Ramos (cell line): ENCODE measurements at regions not wholly inside any gene's neighbourhood (a gene's known extent, or its start where the extent isn't known, plus 50 kb on each side); places are given as distances from the start of the nearest gene placed in this dataset.

Source experiments
- in situ Hi-C: fragments of 300-500 bp; cut with MboI; formaldehyde crosslinking; loops from one replicate; pipeline ENCODE4 v1.14.3; 2022; ENCODE audit warnings: low sequenced_read_pairs; ENCODE audit not compliant: unreplicated experiment

DNA sequence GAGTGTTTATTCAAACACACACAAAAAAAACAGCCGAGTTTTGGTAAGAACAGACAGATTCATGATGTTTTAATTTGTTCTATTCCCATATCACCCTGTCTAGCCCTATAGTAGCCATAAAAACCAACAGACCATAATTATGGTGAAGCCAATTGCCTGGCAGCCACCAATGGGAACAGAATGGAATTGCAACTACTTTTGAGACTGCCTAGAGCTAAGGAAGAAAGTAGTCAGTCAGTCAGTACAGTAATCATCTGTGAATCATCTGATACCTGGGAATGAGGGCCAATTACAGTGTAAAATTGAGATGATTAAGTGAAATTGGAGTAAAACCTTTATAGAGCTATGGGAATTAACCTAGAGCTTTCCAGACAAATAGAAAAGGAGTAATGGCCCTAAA lies 952.7 kb upstream of the KCND2 start:
- in situ Hi-C loops = no loop called here

DNA sequence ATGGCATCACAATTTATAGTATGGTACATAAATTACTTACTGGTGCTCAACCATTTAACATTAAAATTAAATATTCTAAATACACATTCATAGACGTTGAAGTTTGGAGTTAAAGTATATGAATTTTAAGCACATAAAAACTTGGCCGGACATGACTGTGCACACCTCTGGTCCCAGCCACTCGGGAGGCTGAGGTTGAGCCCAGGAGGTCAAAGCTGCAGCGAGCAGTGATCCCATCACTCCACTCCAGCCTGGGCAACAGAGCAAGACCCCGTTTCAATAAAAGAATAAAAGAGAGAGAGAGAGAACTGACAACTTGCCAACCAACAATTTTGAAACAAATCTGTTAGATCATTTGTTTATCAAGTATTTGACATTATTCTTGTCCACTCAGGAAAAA lies 943.3 kb upstream of the KCND2 start:
- in situ Hi-C loops = no loop called here

DNA sequence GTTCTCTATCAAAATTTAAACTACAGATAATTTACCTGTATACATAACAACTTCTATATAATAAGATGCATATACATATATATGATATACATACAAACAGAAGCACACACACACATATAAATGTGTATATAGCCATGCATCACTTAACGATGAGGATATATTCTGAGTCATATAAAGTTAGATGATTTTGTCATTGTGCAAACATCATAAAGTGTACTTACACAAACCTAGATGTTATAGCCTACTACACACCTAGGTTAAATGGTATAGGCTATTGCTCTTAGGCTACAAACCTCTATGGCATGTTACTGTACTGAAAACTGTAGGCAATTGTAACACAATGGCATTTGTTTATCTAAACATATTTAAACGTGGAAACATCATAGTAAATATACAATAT lies 937.6 kb upstream of the KCND2 start:
- in situ Hi-C loops = no loop called here

DNA sequence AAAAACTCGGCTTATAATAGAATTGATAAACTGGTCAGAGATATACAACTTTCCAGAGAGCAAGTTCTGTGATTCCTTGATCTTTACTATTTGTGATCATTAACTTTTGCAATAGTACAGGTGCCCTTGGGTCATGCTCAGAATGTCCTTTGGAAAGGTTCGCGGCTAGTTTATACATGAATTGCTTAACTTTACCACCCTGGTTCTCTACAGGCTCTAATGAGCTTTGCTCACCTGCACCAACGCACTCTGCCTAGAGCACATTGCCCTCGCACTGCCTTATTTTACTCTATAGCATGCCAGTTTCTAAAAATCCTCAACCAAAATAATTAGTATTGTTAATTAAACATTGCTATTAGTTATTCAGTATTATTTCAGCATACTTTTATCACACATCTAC lies 931.2 kb upstream of the KCND2 start:
- in situ Hi-C loops = no loop called here

DNA sequence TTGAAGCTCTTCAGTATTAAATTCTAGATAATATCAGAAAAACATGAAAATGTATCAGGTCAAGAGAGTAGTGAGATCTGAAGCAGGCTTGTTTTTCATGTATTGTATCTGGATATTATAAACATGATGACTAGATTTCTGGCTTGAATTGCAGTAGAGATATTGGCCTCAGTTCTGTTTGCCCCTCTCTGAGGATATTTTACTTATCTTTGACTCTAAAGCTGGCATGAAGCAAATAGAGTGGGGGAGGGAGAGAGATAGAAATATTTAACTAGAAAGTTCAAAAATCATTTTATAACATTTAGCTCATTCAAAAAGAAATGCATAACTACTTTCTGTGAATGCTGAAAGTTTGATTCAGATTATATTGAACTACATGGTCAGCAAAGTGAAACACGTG lies 929.7 kb upstream of the KCND2 start:
- in situ Hi-C loops = no loop called here

DNA sequence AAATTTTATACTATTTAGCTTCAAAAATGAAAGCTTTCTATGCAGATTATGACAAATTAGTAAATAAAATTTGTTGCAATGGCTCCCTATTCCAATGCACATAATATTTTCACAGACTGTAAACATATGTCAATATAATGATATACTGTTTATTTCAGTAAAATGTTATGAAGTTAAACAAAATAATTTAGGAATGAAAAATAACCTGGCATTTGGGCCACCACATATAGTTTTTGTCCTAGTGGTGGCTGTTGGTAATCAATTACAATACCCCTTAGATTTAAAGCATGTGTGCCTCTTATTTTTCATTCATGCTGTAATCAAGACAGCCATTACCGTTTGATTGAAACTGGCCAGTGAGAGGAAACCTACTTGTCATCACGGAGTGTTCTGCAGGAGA lies 928.5 kb upstream of the KCND2 start:
- in situ Hi-C loops = no loop called here

DNA sequence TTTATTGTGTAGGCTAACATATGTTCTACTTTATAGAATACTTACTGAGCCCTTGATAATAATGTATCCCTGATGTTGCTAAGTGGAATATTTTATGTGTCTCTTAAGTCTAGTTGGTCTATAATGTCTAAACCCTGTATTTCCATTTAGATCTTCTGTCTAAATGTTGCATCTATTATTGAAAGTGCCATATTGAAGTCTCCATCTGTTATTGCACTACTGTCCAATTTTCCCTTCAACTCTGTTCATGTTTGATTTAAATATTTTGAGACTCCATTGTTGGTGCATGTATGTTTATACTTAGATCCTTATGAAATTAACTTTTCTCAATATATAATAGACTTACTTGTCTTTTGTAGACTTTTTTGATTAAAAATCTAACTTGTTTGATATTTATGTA lies 924.5 kb upstream of the KCND2 start:
- in situ Hi-C loops = no loop called here

DNA sequence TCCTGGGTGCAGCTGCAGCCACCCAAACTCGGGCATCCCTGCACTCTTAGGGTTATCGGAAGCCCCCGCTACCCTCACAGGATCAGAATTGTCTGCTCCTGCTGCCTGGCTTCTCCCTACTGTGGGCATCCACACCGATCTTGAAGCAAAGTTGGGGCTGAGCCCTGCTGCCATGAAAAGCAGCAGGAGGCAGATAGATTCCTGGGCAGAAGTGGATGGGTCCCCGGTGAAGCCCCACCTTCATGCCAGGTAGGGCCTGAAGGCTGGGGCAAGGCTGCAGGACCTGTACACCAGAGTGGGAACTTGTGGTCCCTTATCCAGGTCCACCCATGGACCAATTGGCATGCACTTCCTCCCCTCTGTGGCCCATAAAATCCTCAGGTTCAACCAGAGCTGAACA lies 922.6 kb upstream of the KCND2 start:
- in situ Hi-C loops = no loop called here

DNA sequence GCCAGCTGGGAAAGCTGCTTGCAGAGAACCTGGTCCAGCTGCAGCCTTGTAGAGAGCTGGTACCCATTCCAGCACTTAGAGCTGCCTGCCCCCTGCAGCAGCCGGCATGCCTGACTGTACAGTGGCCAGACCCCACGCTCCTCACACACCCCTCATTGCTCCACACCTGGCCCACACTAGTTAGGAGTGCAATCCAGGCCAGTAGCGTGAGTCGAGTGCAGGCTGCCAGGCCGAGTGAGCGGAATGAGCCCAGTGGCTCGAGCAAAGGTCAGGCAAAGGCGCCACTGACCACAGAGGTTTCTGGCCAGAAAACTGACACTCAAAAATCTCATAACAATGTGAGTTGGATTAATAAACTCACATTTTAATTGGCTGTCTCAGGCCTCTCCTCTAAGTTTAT lies 921.7 kb upstream of the KCND2 start:
- in situ Hi-C loops = no loop called here

DNA sequence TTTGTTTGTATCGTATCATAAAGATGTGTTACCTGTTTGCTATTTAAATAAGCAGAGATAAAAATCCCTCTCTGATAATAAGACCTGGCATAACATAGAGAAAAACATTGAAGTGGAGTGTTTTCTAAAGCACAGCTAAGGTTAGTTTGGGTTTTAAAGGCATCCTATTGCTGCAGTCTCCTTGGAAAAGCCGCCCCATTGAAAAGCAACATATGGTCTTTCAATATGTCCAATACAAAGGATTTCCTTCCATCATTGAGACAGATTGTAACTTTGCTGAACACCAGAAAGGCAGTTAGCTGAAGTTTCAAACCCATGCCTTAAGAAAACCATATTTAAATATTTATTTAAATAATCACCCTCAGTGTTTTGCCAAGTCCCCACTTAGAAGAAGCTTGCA lies 898.5 kb upstream of the KCND2 start:
- in situ Hi-C loops = no loop called here

DNA sequence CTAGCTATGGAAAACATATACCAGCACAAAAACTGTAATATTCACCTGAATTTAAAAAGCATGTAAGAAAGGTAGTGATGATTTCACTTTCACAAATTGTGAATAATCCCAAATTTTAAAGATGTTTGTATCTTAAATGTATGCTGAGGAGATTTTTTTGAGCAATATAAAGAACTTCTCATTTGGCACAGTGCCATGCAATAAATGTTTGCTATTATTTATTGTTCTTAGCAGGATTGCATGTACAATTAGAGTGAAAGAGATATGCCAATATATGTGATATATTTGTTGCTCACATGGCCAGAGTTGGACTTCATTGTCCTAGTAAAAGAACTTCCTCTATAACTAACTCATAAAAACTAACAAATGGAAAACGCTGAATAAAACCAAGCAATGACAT lies 895.1 kb upstream of the KCND2 start:
- in situ Hi-C loops = no loop called here

DNA sequence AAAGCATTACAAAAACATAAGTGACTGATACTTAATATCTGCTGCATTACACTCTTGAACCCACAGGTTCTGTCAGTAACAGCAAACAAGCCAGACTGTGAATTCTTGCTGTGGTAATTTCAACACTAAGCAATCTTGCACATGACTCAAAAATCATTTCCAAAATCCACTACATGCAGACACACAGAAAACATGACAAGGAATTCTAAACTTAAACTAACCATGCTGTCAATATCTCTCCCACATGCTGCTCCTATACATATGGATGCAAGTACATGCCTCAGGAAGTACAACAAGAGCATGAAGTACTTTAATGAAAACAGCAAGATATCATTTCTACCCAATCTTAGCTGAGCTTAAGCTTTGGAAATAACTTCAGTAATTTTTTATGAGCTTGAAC lies 890.2 kb upstream of the KCND2 start:
- in situ Hi-C loops = no loop called here

DNA sequence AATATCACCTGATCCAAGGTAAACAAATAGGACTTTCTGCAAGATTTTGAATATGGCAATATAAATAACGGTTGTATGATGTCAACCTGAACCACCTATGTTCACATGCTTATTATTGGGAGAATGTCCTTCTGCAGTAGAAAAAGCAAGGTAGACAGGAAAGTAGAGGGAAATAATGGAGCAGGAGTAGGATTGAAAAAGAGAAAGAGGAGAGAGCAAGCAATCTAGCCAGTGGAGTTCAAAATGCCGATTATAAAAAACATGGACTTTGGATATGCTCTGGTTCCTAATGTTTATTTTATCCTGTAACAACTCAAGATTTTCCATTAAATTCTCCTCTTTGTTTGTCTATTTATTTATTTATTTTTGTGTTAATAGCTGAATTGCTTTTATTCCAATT lies 878.0 kb upstream of the KCND2 start:
- in situ Hi-C loops = no loop called here

DNA sequence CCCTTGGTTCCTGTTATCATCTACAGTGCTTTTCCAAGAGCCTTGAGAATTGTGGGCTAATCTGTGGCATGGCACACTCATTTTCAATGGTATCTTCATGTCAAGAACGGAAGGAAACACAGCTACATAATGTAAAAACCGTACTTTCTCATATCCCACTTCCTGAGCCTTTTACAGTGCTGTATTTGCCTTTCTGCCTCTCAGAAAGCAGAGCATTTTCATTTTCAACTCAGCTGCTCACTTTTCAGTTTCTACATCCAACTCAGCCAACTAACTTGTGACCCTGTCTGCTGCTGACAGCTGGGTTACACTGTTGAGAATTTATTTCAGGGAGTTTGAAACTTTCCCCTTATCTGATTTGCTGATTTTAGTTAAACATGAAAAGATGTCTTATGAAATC lies 875.8 kb upstream of the KCND2 start:
- in situ Hi-C loops = no loop called here

DNA sequence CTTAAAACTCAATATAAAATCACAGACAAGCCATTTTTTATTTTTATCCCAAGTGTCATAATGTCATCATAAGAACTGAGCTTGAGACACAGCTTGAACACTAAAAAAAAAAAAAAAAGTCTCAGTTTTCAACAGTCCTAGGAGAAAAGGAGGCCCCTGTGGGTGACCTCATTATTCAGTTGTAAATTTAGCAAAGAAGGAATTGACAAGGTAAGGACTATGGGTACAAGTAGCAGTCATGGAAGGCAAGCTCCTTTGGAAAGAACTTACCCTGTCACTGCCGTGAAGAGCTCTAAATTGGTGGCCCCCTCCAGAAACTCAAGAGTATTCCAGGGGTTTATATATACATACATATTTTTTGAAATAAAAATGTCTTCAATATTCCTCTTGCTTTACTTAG lies 864.4 kb upstream of the KCND2 start:
- in situ Hi-C loops = no loop called here

DNA sequence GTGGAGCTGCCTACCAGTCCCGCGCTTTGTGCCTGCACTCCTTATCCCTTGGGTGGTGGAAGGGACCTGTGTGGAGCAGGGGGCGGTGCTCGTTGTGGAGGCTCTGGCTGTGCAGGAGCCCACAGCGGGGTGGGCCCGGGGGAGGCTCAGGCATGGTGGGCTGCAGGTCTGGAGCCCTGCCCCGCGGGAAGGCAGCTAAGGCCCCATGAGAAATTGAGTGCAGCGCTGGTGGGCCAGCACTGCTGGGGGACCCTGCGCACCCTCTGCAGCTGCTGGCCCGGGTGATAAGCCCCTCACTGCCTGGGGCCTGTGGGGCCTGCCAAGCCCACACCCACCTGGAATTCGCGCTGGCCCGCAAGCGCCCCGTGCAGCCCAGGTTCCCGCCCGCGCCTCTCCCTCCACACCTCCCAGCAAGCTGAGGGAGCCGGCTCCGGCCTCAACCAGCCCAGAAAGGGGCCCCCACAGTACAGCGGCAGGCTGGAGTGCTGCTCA lies 859.6 kb upstream of the KCND2 start:
- in situ Hi-C loops = no loop called here

DNA sequence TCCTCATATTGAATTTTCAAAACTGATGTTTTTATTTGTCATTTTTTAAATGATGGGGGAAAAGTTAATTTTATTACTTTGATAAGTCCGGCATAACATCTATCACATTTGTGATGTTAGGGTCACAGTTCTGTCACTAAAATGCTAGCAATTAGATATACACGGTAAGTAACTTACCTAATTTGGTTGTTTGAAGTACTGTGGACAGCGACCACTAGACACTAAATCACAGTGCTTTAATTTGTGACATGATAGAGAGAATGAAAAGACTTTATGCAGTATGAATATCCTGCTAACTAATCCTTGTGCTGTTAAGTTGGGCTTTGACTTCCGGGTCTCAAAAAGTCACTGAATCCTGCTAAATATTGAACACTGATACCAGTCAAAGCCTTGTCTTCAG lies 857.3 kb upstream of the KCND2 start:
- in situ Hi-C loops = no loop called here

DNA sequence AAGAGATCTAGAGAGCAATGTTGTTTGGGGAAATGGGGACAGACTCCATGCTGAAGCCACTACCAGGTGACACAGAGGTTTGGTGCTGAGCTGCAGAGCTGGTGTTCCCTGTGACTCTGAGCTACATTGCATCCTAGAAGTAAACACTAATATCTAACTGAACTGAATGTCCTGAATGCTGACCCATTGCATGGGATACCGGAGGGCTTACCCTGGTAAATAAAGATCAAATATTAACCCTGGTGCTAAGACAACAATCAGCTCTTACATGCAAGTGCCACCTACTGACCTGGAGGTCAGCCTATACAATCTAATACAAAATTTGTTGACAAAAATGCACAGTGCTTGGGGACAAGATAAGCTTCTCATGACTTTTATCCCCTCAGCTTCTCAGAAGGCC lies 851.3 kb upstream of the KCND2 start:
- in situ Hi-C loops = no loop called here

DNA sequence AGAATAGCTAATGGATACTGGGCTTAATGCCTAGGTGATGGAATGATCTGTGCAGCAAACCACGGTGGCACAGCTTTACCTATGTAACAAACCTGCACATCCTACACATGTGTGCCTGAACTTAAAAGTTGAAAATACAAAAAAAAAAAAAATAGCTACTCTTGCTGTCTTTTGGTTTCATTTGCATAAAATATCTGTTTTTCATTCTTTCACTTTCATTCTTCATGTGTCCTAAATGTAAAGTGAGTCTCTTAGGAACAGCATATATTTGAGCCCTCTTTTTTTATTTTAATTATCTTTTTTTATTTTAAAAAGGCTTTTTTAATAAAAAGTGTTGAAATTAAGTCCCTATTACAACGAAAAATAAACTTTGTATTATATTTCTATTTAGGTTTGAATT lies 836.1 kb upstream of the KCND2 start:
- in situ Hi-C loops = no loop called here

DNA sequence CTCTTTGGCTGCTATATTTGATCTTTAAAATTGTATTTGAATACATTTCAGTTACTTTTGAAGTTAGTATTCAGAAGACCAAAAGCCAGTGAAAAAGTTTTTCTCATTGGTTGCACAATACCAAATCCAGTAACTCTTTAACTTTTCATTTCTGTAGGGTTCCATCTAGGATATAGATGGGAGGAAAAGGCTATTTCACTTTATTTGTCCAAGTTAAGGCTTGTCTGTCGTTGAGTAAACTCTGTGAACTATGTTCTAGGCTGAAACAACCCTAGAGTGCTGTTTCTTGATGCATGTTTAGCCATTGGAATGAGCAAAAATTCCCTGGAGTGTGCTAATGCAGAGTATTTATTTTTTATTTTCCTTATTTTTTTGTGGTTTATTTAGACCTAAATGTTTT lies 834.7 kb upstream of the KCND2 start:
- in situ Hi-C loops = no loop called here

DNA sequence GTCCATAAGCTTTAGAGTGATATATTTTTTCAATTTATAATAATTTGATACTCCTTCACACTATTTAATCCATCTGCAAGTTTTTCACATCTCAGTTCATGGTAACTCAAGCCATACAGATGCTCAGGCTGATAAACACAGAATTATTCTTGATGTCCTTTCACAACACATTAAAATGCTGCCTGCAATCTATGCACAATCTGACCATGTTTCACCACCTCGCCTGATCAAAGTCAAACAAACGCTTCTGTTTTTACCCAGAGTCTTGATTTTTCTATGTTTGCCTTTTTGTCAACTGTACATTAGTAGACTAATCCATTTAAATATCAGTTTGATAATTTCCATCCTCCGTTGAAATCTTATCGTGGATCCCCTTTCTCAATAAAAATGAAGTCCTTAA lies 833.8 kb upstream of the KCND2 start:
- in situ Hi-C loops = no loop called here

DNA sequence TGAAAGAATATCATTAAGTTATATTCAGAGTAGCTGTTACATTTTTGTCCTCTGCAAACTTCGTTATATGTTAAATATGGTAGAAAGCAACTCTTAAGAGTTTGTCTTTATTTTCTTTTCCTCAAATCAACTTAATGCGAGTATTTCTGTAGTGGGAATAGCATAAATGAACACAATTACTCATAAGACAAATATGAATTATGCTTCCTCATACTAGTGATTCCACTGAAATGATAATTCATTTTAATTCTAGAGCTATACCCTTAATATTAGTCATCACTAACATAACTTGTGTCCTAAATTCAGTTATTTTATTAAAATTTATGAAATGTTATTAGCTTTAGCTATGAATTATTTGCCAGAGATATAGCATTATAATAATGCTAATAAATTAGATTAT lies 820.6 kb upstream of the KCND2 start:
- in situ Hi-C loops = no loop called here

DNA sequence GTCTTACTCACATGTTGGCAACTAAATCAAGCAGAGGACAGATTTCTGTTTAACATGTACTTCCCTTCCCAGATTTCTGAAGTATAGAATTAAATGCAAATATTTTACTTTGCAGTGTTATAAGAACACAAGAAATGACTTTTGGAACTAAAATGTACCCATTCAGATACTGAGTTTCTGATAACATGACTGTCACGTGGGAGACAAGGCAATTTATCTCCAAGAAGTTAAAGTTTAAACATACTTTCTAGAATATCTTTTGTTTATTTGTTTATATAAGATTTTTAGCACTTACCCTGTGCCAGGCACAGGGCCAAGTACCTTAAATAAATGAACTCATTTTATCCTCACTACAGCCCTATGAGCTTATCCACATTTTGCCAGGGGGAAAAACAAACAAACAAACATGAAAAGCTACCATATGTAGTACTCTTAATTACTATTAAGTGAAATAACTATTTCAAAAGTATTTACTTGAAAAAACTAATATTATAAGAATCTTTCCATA lies 807.1 kb upstream of the KCND2 start:
- in situ Hi-C loops = no loop called here
